ENCODE measurements at regions not wholly inside any gene's neighbourhood (a gene's known extent, or its start where the extent isn't known, plus 50 kb on each side); places are given as distances from the start of the nearest gene placed in this dataset.

GRCh38 chr2:234163510-234164045, 113.1 kb downstream of the SPP2 start:
- TF ChIP-seq CTCF (IDR thresholded peaks at IDR 0.05) = no peak
- no peak for TF ChIP-seq POLR2A (IDR thresholded peaks at IDR 0.05)
- no peak for TF ChIP-seq POLR2AphosphoS5 (IDR thresholded peaks at IDR 0.05)

Measured in prostate gland (tissue), 2 donors.